PC-9 (cell line): ENCODE measurements at regions not wholly inside any gene's neighbourhood (a gene's known extent, or its start where the extent isn't known, plus 50 kb on each side); places are given as distances from the start of the nearest gene placed in this dataset.

Experiments
- BruUV-seq: library from RNA; stranded (reverse); fragments of 400-500 nt; replicated peaks from 2 replicates; lab custom pipeline; 2021; lab: Mats Ljungman, UMichigan
- CTCF ChIA-PET: fragments of 300-600 bp; sonication (Branson Sonifier 250); formaldehyde crosslinking; loops from one replicate; lab custom pipeline; 2022; ENCODE audit warnings: antibody characterized with exemption; lab: Charles Lee
- POLR2A ChIA-PET: fragments of 300-600 bp; sonication (Branson Sonifier 250); formaldehyde crosslinking; loops from one replicate; lab custom pipeline; 2022; ENCODE audit warnings: antibody characterized with exemption; ENCODE audit not compliant: unreplicated experiment; lab: Charles Lee
- DNase-seq, 2 experiments: peaks; one replicate each; pipeline versions ENCODE4 v3.0.0 to v3.0.0-alpha.2; 2015 to 2022; ENCODE audit warnings: mixed read lengths in 1 of 2
- H2AFZ ChIP-seq: fragments of 200-600 bp; sonication (generic); 2 replicates; pipeline ENCODE4 v1.8.1; 2017; ENCODE audit warnings: antibody characterized with exemption
- H3F3A ChIP-seq: fragments of 200-600 bp; sonication (generic); 2 replicates; pipeline ENCODE4 v1.8.1; 2017; ENCODE audit warnings: antibody characterized with exemption, mild to moderate bottlenecking, low read depth; ENCODE audit not compliant: insufficient read depth
- H3K27ac ChIP-seq: fragments of 200-600 bp; sonication (generic); 2 replicates; pipeline ENCODE4 v1.6.1; 2016; ENCODE audit warnings: mixed run types
- H3K27me3 ChIP-seq: fragments of 200-600 bp; sonication (generic); 2 replicates; pipeline ENCODE4 v1.6.1; 2016; ENCODE audit warnings: low read depth, mixed run types; ENCODE audit not compliant: insufficient read depth
- H3K36me3 ChIP-seq: fragments of 200-600 bp; sonication (generic); 2 replicates; pipeline ENCODE4 v1.6.1; 2016; ENCODE audit warnings: low read depth, mixed run types
- H3K4me1 ChIP-seq: fragments of 200-600 bp; sonication (generic); replicated peaks from 2 replicates; pipeline ENCODE4 v1.6.1; 2016; ENCODE audit warnings: mixed run types; ENCODE audit not compliant: insufficient read depth
- H3K4me2 ChIP-seq: fragments of 200-600 bp; sonication (generic); 2 replicates; pipeline ENCODE4 v1.6.1; 2017; ENCODE audit warnings: mixed run types
- H3K4me3 ChIP-seq: fragments of 200-600 bp; sonication (generic); 2 replicates; pipeline ENCODE4 v1.6.1; 2016; ENCODE audit warnings: mixed run types
- H3K79me2 ChIP-seq: fragments of 200-600 bp; sonication (generic); 2 replicates; pipeline ENCODE4 v1.6.1; 2017; ENCODE audit warnings: low read depth, mixed run types
- H3K9me2 ChIP-seq: fragments of 200-600 bp; sonication (generic); 2 replicates; pipeline ENCODE4 v1.8.1; 2017; ENCODE audit warnings: mild to moderate bottlenecking; ENCODE audit not compliant: insufficient read depth
- H3K9me3 ChIP-seq: fragments of 200-600 bp; sonication (generic); 2 replicates; pipeline ENCODE4 v1.8.1; 2016; ENCODE audit warnings: low read depth; ENCODE audit not compliant: insufficient read depth
- H4K20me1 ChIP-seq: fragments of 200-600 bp; sonication (generic); 2 replicates; pipeline ENCODE4 v1.8.1; 2017; ENCODE audit not compliant: insufficient read depth
- CTCF ChIP-seq: fragments of 200-600 bp; sonication (generic); conservative IDR thresholded peaks from 2 replicates; pipeline ENCODE4 v1.6.1; 2017; ENCODE audit warnings: mixed run types, antibody characterized with exemption, mild to moderate bottlenecking, moderate library complexity
- EZH2 ChIP-seq: fragments of 200-600 bp; sonication (generic); IDR thresholded peaks from 2 replicates; pipeline ENCODE4 v1.8.0; 2017; ENCODE audit warnings: antibody characterized with exemption, low read depth
- intact Hi-C: fragments of 100-400 bp; cut with micrococcal nuclease; formaldehyde crosslinking; loops from one replicate; pipeline ENCODE4 v1.10.0; 2022; ENCODE audit not compliant: unreplicated experiment

- H4K20me1 ChIP-seq: no peaks in the 10 kb centered on the region
- no TSS peak for BruUV-seq
- H2AFZ ChIP-seq: no peak overlapping the region
- H3K9me3 ChIP-seq: peaks cover 9% of the 10 kb centered on the region
- no peaks in the 10 kb centered on the region for H3K79me2 ChIP-seq
- H3F3A ChIP-seq: no peaks in the 10 kb centered on the region
- CTCF ChIA-PET: interaction anchor here (0.6 kb wide), 1 partner anchor 896 kb away, joined by 4 read pairs; no protein-coding TSS in a partner anchor
- no peak overlapping the region for H3K4me2 ChIP-seq
- H3K27ac ChIP-seq: no peak overlapping the region
- H3K36me3 ChIP-seq: no peaks in the 10 kb centered on the region
- H3K4me1 ChIP-seq: no peaks in the 10 kb centered on the region
- no peaks in the 10 kb centered on the region for H3K27me3 ChIP-seq
- DNase-seq: no peak
- H3K9me2 ChIP-seq: no peaks in the 10 kb centered on the region
- POLR2A ChIA-PET: no interaction called here
- intact Hi-C loops: no loop called here
- no peak overlapping the region for H3K4me3 ChIP-seq
- TF ChIP-seq EZH2 (no peak), CTCF (no peak)
Measured at GRCh38 chr12:75564398-75564797, 53.0 kb upstream of the KRR1 start.

GRCh38 chr12:75563351-75563750 is 51.9 kb upstream of the KRR1 start:
- CTCF ChIA-PET: no interaction called here
- no peaks in the 10 kb centered on the region for H4K20me1 ChIP-seq

DNA sequence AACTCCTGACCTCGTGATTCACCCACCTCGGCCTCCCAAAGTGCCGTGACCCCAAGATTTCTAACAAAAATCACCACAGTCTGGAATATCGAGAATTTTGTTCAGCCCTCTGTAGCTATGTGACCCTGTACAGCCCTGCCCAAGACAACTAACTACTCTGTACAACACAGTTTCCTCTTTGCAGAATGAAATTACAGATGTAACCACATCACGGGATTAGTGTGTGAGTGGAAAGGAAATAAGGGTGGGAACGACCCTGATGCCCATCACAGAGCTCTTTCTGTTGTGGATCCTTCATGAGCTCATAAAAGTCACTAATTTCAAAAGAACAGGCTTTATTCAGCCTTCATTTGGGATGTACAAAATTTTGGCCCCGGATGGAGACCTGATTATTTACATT is 50.5 kb upstream of the KRR1 start:
- no peak for DNase-seq
- Histone ChIP-seq H3F3A (no peaks in the 10 kb centered on the region), H3K4me2 (no peak overlapping the region), H2AFZ (no peak overlapping the region), H3K36me3 (no peaks in the 10 kb centered on the region), H3K4me1 (peaks cover 2% of the 10 kb centered on the region), H4K20me1 (no peaks in the 10 kb centered on the region), H3K4me3 (no peak overlapping the region), H3K79me2 (no peaks in the 10 kb centered on the region), H3K9me3 (peaks cover 9% of the 10 kb centered on the region), H3K27ac (no peak overlapping the region), H3K9me2 (no peaks in the 10 kb centered on the region), H3K27me3 (no peaks in the 10 kb centered on the region)
- no TSS peak for BruUV-seq
- no peak for TF ChIP-seq CTCF
- no peak for TF ChIP-seq EZH2
- POLR2A ChIA-PET: no interaction called here
- intact Hi-C loops: no loop called here
- CTCF ChIA-PET: no interaction called here

More at GRCh38 chr12:75563351-75563750, 51.9 kb upstream of the KRR1 start:
- POLR2A ChIA-PET: no interaction called here
- Histone ChIP-seq H3K9me3 (peaks cover 9% of the 10 kb centered on the region), H3K4me1 (no peaks in the 10 kb centered on the region), H3K9me2 (no peaks in the 10 kb centered on the region), H3F3A (no peaks in the 10 kb centered on the region), H3K27me3 (no peaks in the 10 kb centered on the region), H3K4me3 (no peak overlapping the region), H3K79me2 (no peaks in the 10 kb centered on the region), H3K36me3 (no peaks in the 10 kb centered on the region), H3K27ac (no peak overlapping the region), H2AFZ (no peak overlapping the region), H3K4me2 (no peak overlapping the region)
- TF ChIP-seq CTCF (no peak), EZH2 (no peak)
- no TSS peak for BruUV-seq
- DNase-seq: no peak
- intact Hi-C loops: no loop called here
